ENCODE measurements at regions not wholly inside any gene's neighbourhood (a gene's known extent, or its start where the extent isn't known, plus 50 kb on each side); places are given as distances from the start of the nearest gene placed in this dataset.

DNA sequence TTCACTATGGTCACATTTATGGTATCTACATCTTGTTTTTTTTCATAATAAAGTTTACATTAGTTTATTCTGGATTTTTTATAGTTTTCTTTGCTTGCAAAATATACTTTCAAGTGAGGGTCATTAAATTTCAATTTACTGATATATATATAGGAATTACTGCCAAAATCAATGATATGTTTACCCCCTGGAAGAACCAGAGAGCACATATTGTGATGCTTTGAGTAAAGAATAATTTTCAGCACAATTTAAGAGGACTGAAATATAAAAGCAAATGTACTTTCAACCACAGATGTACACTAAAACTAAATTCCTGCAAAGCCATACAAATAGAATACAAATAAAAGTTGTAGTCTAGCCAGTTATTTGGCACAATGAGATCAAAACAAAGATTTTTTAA is 242.2 kb upstream of the PCDH18 start:
- H3K4me1 ChIP-seq, result no peaks in the 10 kb centered on the region
- no peaks in the 10 kb centered on the region for H3K9me3 ChIP-seq
- no peaks in the 10 kb centered on the region for H3K36me3 ChIP-seq
- no peak for DNase-seq (ENCODE audit: low spot score in 2 of 2)
- no peak overlapping the region for H3K4me3 ChIP-seq
- no peak overlapping the region for H3K27ac ChIP-seq
- no peak for TF ChIP-seq POLR2A (IDR thresholded peaks at IDR 0.05)
- TF ChIP-seq, protein P1, sequence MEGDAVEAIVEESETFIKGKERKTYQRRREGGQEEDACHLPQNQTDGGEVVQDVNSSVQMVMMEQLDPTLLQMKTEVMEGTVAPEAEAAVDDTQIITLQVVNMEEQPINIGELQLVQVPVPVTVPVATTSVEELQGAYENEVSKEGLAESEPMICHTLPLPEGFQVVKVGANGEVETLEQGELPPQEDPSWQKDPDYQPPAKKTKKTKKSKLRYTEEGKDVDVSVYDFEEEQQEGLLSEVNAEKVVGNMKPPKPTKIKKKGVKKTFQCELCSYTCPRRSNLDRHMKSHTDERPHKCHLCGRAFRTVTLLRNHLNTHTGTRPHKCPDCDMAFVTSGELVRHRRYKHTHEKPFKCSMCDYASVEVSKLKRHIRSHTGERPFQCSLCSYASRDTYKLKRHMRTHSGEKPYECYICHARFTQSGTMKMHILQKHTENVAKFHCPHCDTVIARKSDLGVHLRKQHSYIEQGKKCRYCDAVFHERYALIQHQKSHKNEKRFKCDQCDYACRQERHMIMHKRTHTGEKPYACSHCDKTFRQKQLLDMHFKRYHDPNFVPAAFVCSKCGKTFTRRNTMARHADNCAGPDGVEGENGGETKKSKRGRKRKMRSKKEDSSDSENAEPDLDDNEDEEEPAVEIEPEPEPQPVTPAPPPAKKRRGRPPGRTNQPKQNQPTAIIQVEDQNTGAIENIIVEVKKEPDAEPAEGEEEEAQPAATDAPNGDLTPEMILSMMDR (IDR thresholded peaks at IDR 0.05), result no peak
- TF ChIP-seq POLR2AphosphoS5 (IDR thresholded peaks at IDR 0.05), result no peak
- TF ChIP-seq EP300 (IDR thresholded peaks at IDR 0.05), result no peak
- H3K27me3 ChIP-seq, result no peaks in the 10 kb centered on the region

DNA sequence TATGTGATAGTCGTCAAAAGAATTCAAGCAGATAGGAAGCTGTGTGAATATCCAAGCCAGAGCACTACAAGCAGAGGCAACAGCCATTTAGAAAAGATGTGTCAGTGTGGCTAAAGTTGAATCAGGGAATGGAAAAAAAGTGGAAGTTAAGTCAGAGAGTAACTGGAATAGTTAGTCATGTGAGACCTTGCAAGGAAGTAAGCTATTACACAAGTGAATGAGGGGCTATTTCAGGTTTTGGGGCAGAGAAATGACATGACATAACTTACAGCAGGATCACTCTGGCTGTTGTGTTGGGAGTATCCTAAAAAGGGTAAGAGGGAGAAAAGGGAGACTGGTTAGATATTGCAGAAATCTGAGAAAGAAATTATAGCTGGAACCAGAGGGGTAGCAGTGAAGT is 236.6 kb upstream of the PCDH18 start:
- Histone ChIP-seq H3K4me3 (no peak overlapping the region), H3K27ac (no peak overlapping the region), H3K4me1 (no peaks in the 10 kb centered on the region), H3K27me3 (no peaks in the 10 kb centered on the region), H3K36me3 (no peaks in the 10 kb centered on the region), H3K9me3 (no peaks in the 10 kb centered on the region)
- no peak for DNase-seq (ENCODE audit: low spot score in 2 of 2)
- 89% methylated on average over 1 of the region's 1 CpG for WGBS
- no peak for TF ChIP-seq POLR2A (IDR thresholded peaks at IDR 0.05)
- no peak for TF ChIP-seq POLR2AphosphoS5 (IDR thresholded peaks at IDR 0.05)
- no peak for TF ChIP-seq EP300 (IDR thresholded peaks at IDR 0.05)
- TF ChIP-seq, protein P1 (IDR thresholded peaks at IDR 0.05), result no peak

DNA sequence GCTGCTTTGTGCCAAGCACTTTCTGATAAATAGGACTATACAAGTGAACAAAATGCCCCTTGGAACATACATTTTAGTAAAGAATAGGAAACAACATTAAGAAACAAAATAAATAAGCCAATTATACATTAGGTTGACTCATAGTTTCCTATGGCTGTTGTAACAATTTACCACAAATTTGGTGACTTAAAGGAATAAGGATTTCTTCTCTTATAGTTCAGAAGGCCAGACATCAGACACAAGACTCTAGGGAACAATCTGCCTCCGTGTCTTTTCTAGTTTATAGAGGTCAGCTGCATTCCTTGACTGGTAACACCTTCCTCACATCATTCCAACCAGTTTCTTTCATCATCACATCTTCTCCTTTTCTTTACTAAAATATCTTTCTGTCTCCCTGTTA is 235.9 kb upstream of the PCDH18 start:
- WGBS, result 56% methylated on average over 1 of the region's 1 CpG
- DNase-seq (ENCODE audit: low spot score in 2 of 2), result no peak

DNA sequence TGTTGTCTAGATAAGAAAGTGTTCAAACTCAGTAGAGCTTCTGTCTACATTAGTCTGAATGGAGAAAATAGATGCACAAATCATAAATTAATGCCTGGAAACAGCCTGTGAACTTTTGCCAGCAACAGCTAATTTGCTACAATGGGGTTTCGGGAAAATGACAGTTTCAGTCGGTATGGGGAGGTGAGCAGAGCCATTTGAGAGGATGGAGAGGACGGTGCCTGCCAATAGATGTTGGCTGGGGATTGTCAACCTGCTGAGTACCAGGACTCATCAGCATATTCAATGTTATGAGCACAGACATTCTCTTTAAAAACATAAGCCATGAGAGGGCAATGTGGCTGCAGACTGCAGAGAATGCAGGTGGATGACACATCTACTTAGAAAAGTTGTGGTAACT is 230.3 kb upstream of the PCDH18 start:
- Histone ChIP-seq H3K27ac (no peak overlapping the region), H3K36me3 (no peaks in the 10 kb centered on the region), H3K4me1 (no peaks in the 10 kb centered on the region), H3K9me3 (no peaks in the 10 kb centered on the region), H3K27me3 (no peaks in the 10 kb centered on the region), H3K4me3 (no peak overlapping the region)
- WGBS, result 73% methylated on average over 3 of the region's 3 CpGs
- TF ChIP-seq, protein P1 (IDR thresholded peaks at IDR 0.05), result no peak
- no peak for DNase-seq (ENCODE audit: low spot score in 2 of 2)

More for the DNA sequence above, 235.9 kb upstream of the PCDH18 start:
- H3K4me1 ChIP-seq, result no peaks in the 10 kb centered on the region
- no peaks in the 10 kb centered on the region for H3K36me3 ChIP-seq
- H3K27ac ChIP-seq, result no peak overlapping the region
- H3K27me3 ChIP-seq, result no peaks in the 10 kb centered on the region
- no peaks in the 10 kb centered on the region for H3K9me3 ChIP-seq
- TF ChIP-seq POLR2A (IDR thresholded peaks at IDR 0.05) (no peak), EP300 (IDR thresholded peaks at IDR 0.05) (no peak)
- TF ChIP-seq, protein P1 (IDR thresholded peaks at IDR 0.05), result no peak
- H3K4me3 ChIP-seq, result no peak overlapping the region

DNA sequence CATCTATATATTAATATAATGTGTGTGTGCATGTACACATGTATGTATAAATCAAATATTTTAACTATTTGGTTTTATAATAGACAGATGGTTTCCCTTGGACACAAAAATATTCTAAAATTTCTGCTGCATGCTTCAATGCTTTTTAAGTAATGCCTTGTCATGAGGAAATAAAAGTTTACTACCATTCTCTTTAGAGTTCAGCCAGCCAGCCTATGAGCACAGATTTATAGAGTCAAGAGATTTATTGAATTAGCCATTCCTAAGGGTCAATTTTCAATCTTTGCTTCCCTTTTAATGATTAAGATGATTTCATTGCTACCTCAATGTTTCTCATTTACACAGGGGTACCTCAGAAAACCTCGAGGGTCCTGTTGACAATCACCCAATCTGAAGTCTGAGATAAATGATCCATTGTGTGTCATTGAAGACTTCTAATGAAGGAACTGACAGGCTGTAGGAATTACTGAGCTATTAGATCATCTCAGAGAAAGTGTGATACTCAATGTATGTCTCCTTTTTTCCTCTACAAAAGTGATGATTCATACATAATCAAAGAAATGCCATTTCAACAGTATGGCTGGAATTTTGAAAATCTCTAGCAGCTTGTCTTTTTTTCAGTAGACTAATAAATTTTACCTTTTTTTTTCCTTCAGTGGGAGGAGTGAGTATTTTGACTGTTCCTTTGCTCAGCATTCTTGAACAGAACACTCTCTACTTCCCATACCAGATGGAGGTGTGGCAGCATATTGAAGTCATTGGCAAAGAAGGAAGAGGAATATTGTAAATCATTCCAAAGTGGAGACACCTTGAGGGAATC is 222.6 kb upstream of the PCDH18 start:
- Histone ChIP-seq H3K4me3 (no peak overlapping the region), H3K9me3 (no peaks in the 10 kb centered on the region), H3K4me1 (no peaks in the 10 kb centered on the region), H3K27me3 (no peaks in the 10 kb centered on the region), H3K36me3 (no peaks in the 10 kb centered on the region), H3K27ac (no peak overlapping the region)
- DNase-seq (ENCODE audit: low spot score in 2 of 2), result no peak
- TF ChIP-seq EP300 (IDR thresholded peaks at IDR 0.05) (no peak), POLR2A (IDR thresholded peaks at IDR 0.05) (no peak), POLR2AphosphoS5 (IDR thresholded peaks at IDR 0.05) (no peak)
- TF ChIP-seq, protein P1 (IDR thresholded peaks at IDR 0.05), result no peak
- WGBS, result 19% methylated on average over 1 of the region's 1 CpG

All from suprapubic skin (tissue), 4 donors.